Mesodermal cell (in vitro differentiated cells): ENCODE measurements at regions not wholly inside any gene's neighbourhood (a gene's known extent, or its start where the extent isn't known, plus 50 kb on each side); places are given as distances from the start of the nearest gene placed in this dataset.

Experiments used
- H3K27ac ChIP-seq: 2 replicates; pipeline ENCODE4 v1.7.0; 2013; ENCODE audit warnings: mild to moderate bottlenecking, low read depth, low read length, moderate library complexity; ENCODE audit not compliant: severe bottlenecking
- H3K36me3 ChIP-seq: 2 replicates; pipeline ENCODE4 v1.7.1; 2013; ENCODE audit warnings: mild to moderate bottlenecking, low read length, moderate library complexity; ENCODE audit not compliant: control insufficient read depth, insufficient read depth
- H3K4me1 ChIP-seq: one replicate; pipeline ENCODE4 v1.7.1; 2013; ENCODE audit warnings: mild to moderate bottlenecking, low read length; ENCODE audit not compliant: insufficient read depth, control insufficient read depth, poor library complexity, severe bottlenecking
- H3K4me3 ChIP-seq: 2 replicates; pipeline ENCODE4 v1.7.0; 2013; ENCODE audit warnings: low read length, control low read depth, mild to moderate bottlenecking; ENCODE audit not compliant: insufficient read depth, poor library complexity, severe bottlenecking; ENCODE audit errors: extremely low read depth
- H3K9me3 ChIP-seq: 2 replicates; pipeline ENCODE4 v1.7.1; 2013; ENCODE audit warnings: mild to moderate bottlenecking, low read length, moderate library complexity; ENCODE audit not compliant: control insufficient read depth
- WGBS, 2 experiments: methylation state at CpG; one replicate each; pipeline ENCODE4 v1.1.5; 2013; ENCODE audit warnings: missing lambda C conversion rate in 2 of 2; ENCODE audit not compliant: insufficient coverage in 2 of 2; 5-methylcytosine and 5-hydroxymethylcytosine counted together

- no peak overlapping the region for H3K4me3 ChIP-seq
- peak overlapping the region; percentile 62 for H3K27ac ChIP-seq
- no peaks in the 10 kb centered on the region for H3K9me3 ChIP-seq
- no peaks in the 10 kb centered on the region for H3K36me3 ChIP-seq
- H3K4me1 ChIP-seq: peaks cover 8% of the 10 kb centered on the region
- whole genome bisulfite sequencing, 2 experiments: 80 to 92% methylated on average over 2 of the region's 2 CpGs
Observed at GRCh38 chr1:184242507-184242943, 144.3 kb upstream of the C1orf21 start.

GRCh38 chr1:184244962-184245361 is 141.9 kb upstream of the C1orf21 start:
- 80 to 89% methylated on average over 1 to 2 of the region's 2 CpGs for WGBS, 2 experiments
- no peak overlapping the region for H3K27ac ChIP-seq
- H3K9me3 ChIP-seq: no peaks in the 10 kb centered on the region
- no peak overlapping the region for H3K4me3 ChIP-seq
- no peaks in the 10 kb centered on the region for H3K36me3 ChIP-seq
- H3K4me1 ChIP-seq: peaks cover 8% of the 10 kb centered on the region

GRCh38 chr1:184247671-184248070 is 139.2 kb upstream of the C1orf21 start:
- Histone ChIP-seq H3K4me3 (no peak overlapping the region), H3K4me1 (peaks cover 7% of the 10 kb centered on the region), H3K36me3 (no peaks in the 10 kb centered on the region), H3K9me3 (no peaks in the 10 kb centered on the region), H3K27ac (no peak overlapping the region)
- 80 to 100% methylated on average over 1 of the region's 1 CpG for WGBS, 2 experiments

GRCh38 chr1:184253921-184254320 is 132.9 kb upstream of the C1orf21 start:
- WGBS, 2 experiments: 100% methylated on average over 1 of the region's 3 CpGs; no CpG with 5 or more reads in 1 of the 2 experiments
- H3K27ac ChIP-seq: no peak overlapping the region
- no peaks in the 10 kb centered on the region for H3K4me1 ChIP-seq
- no peaks in the 10 kb centered on the region for H3K9me3 ChIP-seq
- H3K4me3 ChIP-seq: no peak overlapping the region
- H3K36me3 ChIP-seq: no peaks in the 10 kb centered on the region

GRCh38 chr1:184254849-184255248 is 132.0 kb upstream of the C1orf21 start:
- H3K4me1 ChIP-seq: no peaks in the 10 kb centered on the region
- no peak overlapping the region for H3K27ac ChIP-seq
- no peak overlapping the region for H3K4me3 ChIP-seq
- no peaks in the 10 kb centered on the region for H3K36me3 ChIP-seq
- H3K9me3 ChIP-seq: no peaks in the 10 kb centered on the region
- WGBS, 2 experiments: no CpG with 5 or more reads among the region's 3 CpGs

- Histone ChIP-seq H3K4me1 (no peaks in the 10 kb centered on the region), H3K27ac (no peak overlapping the region), H3K4me3 (no peak overlapping the region), H3K9me3 (no peaks in the 10 kb centered on the region), H3K36me3 (no peaks in the 10 kb centered on the region)
Observed at GRCh38 chr1:184255560-184255959, 131.3 kb upstream of the C1orf21 start.

GRCh38 chr1:184257873-184258272 is 129.0 kb upstream of the C1orf21 start:
- Histone ChIP-seq H3K4me3 (no peak overlapping the region), H3K36me3 (no peaks in the 10 kb centered on the region), H3K27ac (no peak overlapping the region), H3K4me1 (no peaks in the 10 kb centered on the region), H3K9me3 (no peaks in the 10 kb centered on the region)
- no CpG with 5 or more reads among the region's 5 CpGs for WGBS, 2 experiments

GRCh38 chr1:184258525-184258924 is 128.3 kb upstream of the C1orf21 start:
- Histone ChIP-seq H3K27ac (no peak overlapping the region), H3K9me3 (no peaks in the 10 kb centered on the region), H3K4me3 (no peak overlapping the region), H3K4me1 (no peaks in the 10 kb centered on the region), H3K36me3 (no peaks in the 10 kb centered on the region)
- WGBS, 2 experiments: 100% methylated on average over 2 to 3 of the region's 3 CpGs

GRCh38 chr1:184260382-184260781 is 126.4 kb upstream of the C1orf21 start:
- H3K27ac ChIP-seq: no peak overlapping the region
- H3K9me3 ChIP-seq: no peaks in the 10 kb centered on the region
- 83% methylated on average over 1 of the region's 1 CpG; no CpG with 5 or more reads in 1 of the 2 experiments for WGBS, 2 experiments
- no peak overlapping the region for H3K4me3 ChIP-seq
- no peaks in the 10 kb centered on the region for H3K36me3 ChIP-seq
- no peaks in the 10 kb centered on the region for H3K4me1 ChIP-seq

GRCh38 chr1:184262109-184262508 is 124.7 kb upstream of the C1orf21 start:
- Histone ChIP-seq H3K36me3 (no peaks in the 10 kb centered on the region), H3K4me1 (no peaks in the 10 kb centered on the region), H3K4me3 (no peak overlapping the region), H3K27ac (no peak overlapping the region), H3K9me3 (no peaks in the 10 kb centered on the region)

- 100% methylated on average over 1 to 2 of the region's 4 CpGs for WGBS, 2 experiments
- Histone ChIP-seq H3K4me1 (no peaks in the 10 kb centered on the region), H3K27ac (no peak overlapping the region), H3K4me3 (no peak overlapping the region), H3K36me3 (no peaks in the 10 kb centered on the region), H3K9me3 (no peaks in the 10 kb centered on the region)
Observed at GRCh38 chr1:184267747-184268146, 119.1 kb upstream of the C1orf21 start.

GRCh38 chr1:184270556-184270955 is 116.3 kb upstream of the C1orf21 start:
- H3K27ac ChIP-seq: no peak overlapping the region
- WGBS, 2 experiments: 33 to 43% methylated on average over 3 of the region's 3 CpGs
- no peaks in the 10 kb centered on the region for H3K36me3 ChIP-seq

More at GRCh38 chr1:184270556-184270955, 116.3 kb upstream of the C1orf21 start:
- no peaks in the 10 kb centered on the region for H3K4me1 ChIP-seq
- no peak overlapping the region for H3K4me3 ChIP-seq
- no peaks in the 10 kb centered on the region for H3K9me3 ChIP-seq
